WTC11 (cell line): ENCODE measurements at regions not wholly inside any gene's neighbourhood (a gene's known extent, or its start where the extent isn't known, plus 50 kb on each side); places are given as distances from the start of the nearest gene placed in this dataset.

ENCODE experiments used
- ATAC-seq: fragments of 200-7000 bp; cut with Tn5 transposase; 2 replicates; pipeline ENCODE4 v1.10.0; 2021; ENCODE audit warnings: mild to moderate bottlenecking, moderate library complexity
- CTCF ChIA-PET: fragments of 300-600 bp; sonication (Branson Sonifier 250); formaldehyde crosslinking; loops from one replicate; lab custom pipeline; 2021; ENCODE audit warnings: antibody characterized with exemption; lab: Charles Lee
- POLR2A ChIA-PET: fragments of 350-600 bp; sonication (Branson Sonifier 250); formaldehyde crosslinking; loops from one replicate; lab custom pipeline; 2021; ENCODE audit warnings: antibody characterized with exemption; lab: Charles Lee
- DNase-seq: peaks from one replicate; pipeline ENCODE4 v3.0.0; 2021; ENCODE audit warnings: low spot score
- H3K27ac Mint-ChIP-seq: 2 replicates; pipeline ENCODE4 v1.8.0; 2021; ENCODE audit warnings: mixed read lengths
- H3K27me3 Mint-ChIP-seq: 2 replicates; pipeline ENCODE4 v1.8.0; 2021; ENCODE audit warnings: low read depth, mild to moderate bottlenecking, moderate library complexity, mixed read lengths
- H3K36me3 Mint-ChIP-seq: 2 replicates; pipeline ENCODE4 v1.8.0; 2021; ENCODE audit warnings: mixed read lengths
- H3K4me1 Mint-ChIP-seq: 2 replicates; pipeline ENCODE4 v1.8.0; 2022; ENCODE audit warnings: mixed read lengths
- H3K4me3 Mint-ChIP-seq: 2 replicates; pipeline ENCODE4 v1.8.0; 2021; ENCODE audit warnings: mild to moderate bottlenecking, moderate library complexity, mixed read lengths
- H3K9me3 Mint-ChIP-seq: 2 replicates; pipeline ENCODE4 v1.8.0; 2021; ENCODE audit warnings: mixed read lengths
- CBFB ChIP-seq: sonication (generic); formaldehyde crosslinking; IDR thresholded peaks from 2 replicates; pipeline ENCODE4 v1.8.1; 2022; ENCODE audit warnings: mild to moderate bottlenecking, low read depth, missing genetic modification reagents
- E2F4 ChIP-seq: sonication (generic); formaldehyde crosslinking; IDR thresholded peaks from 2 replicates; pipeline ENCODE4 v1.8.1; 2022; ENCODE audit warnings: low read depth, mild to moderate bottlenecking, moderate library complexity, missing genetic modification reagents, borderline replicate concordance
- FOXP4 ChIP-seq: sonication (generic); formaldehyde crosslinking; IDR thresholded peaks from 2 replicates; pipeline ENCODE4 v1.8.0; 2022; ENCODE audit warnings: mild to moderate bottlenecking, missing genetic modification reagents
- GRHL2 ChIP-seq: fragments of 250-450 bp; sonication (Bioruptor Pico); IDR thresholded peaks from 2 replicates; pipeline ENCODE4 v1.8.0; 2022; ENCODE audit warnings: mild to moderate bottlenecking, moderate library complexity; ENCODE audit not compliant: insufficient replicate concordance, severe bottlenecking
- MYBL2 ChIP-seq: sonication (generic); formaldehyde crosslinking; IDR thresholded peaks from 2 replicates; pipeline ENCODE4 v1.8.1; 2023; ENCODE audit warnings: mild to moderate bottlenecking, moderate library complexity, missing genetic modification reagents
- PRDM15 ChIP-seq: sonication (generic); formaldehyde crosslinking; IDR thresholded peaks from 2 replicates; pipeline ENCODE4 v1.8.0; 2022; ENCODE audit warnings: missing genetic modification reagents
- PREB ChIP-seq: sonication (generic); formaldehyde crosslinking; IDR thresholded peaks from 2 replicates; pipeline ENCODE4 v1.8.1; 2022; ENCODE audit warnings: mild to moderate bottlenecking, missing genetic modification reagents, moderate library complexity, borderline replicate concordance
- SMAD4 ChIP-seq: sonication (generic); formaldehyde crosslinking; IDR thresholded peaks from 2 replicates; pipeline ENCODE4 v1.8.0; 2022; ENCODE audit warnings: mild to moderate bottlenecking, missing genetic modification reagents
- SP1 ChIP-seq: sonication (generic); formaldehyde crosslinking; conservative IDR thresholded peaks from 2 replicates; pipeline ENCODE4 v1.8.1; 2022; ENCODE audit warnings: missing genetic modification reagents
- STAT6 ChIP-seq: sonication (generic); formaldehyde crosslinking; conservative IDR thresholded peaks from 2 replicates; pipeline ENCODE4 v1.8.1; 2023; ENCODE audit warnings: mild to moderate bottlenecking, low read depth, missing genetic modification reagents, moderate library complexity
- TEAD4 ChIP-seq: sonication (generic); formaldehyde crosslinking; IDR thresholded peaks from 2 replicates; pipeline ENCODE4 v1.8.0; 2022; ENCODE audit warnings: mild to moderate bottlenecking, missing genetic modification reagents
- ZBTB21 ChIP-seq: sonication (generic); formaldehyde crosslinking; IDR thresholded peaks from 2 replicates; pipeline ENCODE4 v1.8.1; 2023; ENCODE audit warnings: mild to moderate bottlenecking, missing genetic modification reagents, borderline replicate concordance
- ZNF138 ChIP-seq: sonication (generic); formaldehyde crosslinking; conservative IDR thresholded peaks from 2 replicates; pipeline ENCODE4 v1.8.1; 2022; ENCODE audit warnings: mild to moderate bottlenecking, moderate library complexity, missing genetic modification reagents
- ZNF232 ChIP-seq: sonication (generic); formaldehyde crosslinking; IDR thresholded peaks from 2 replicates; pipeline ENCODE4 v1.8.0; 2022; ENCODE audit warnings: mild to moderate bottlenecking, missing genetic modification reagents
- ZSCAN18 ChIP-seq: fragments of 250-450 bp; sonication (Bioruptor Pico); IDR thresholded peaks from 2 replicates; pipeline ENCODE4 v2.1.2; 2022; ENCODE audit warnings: mild to moderate bottlenecking, moderate library complexity

- TF ChIP-seq E2F4 (CRISPR knock-in tag) (no peak), MYBL2 (CRISPR knock-in tag) (no peak)
- TF ChIP-seq, all 79 proteins: peak for 0
These were observed 322.1 kb downstream of the PYDC2 start (continued) for GRCh38 chr3:191783024-191783423.

- ATAC-seq = no peak
- TF ChIP-seq CBFB (CRISPR knock-in tag) (no peak), ZNF138 (CRISPR knock-in tag) (no peak), FOXP4 (no peak), ZBTB21 (CRISPR knock-in tag) (no peak)
- H3K4me1 Mint-ChIP-seq = no peaks in the 10 kb centered on the region
- peaks cover 58% of the 10 kb centered on the region for H3K9me3 Mint-ChIP-seq
- DNase-seq = no peak
- H3K4me3 Mint-ChIP-seq = no peak overlapping the region
- no peak overlapping the region for H3K27ac Mint-ChIP-seq
- H3K36me3 Mint-ChIP-seq = peaks cover 29% of the 10 kb centered on the region
- H3K27me3 Mint-ChIP-seq = no peaks in the 10 kb centered on the region
- POLR2A ChIA-PET = no interaction called here
- CTCF ChIA-PET = no interaction called here
These were observed 330.0 kb downstream of the PYDC2 start for GRCh38 chr3:191790934-191791333.

GRCh38 chr3:191792580-191792979 is 331.6 kb downstream of the PYDC2 start:
- peaks cover 29% of the 10 kb centered on the region for H3K36me3 Mint-ChIP-seq
- H3K27ac Mint-ChIP-seq = no peak overlapping the region
- ChIA-PET POLR2A (no interaction called here), CTCF (no interaction called here)
- H3K4me3 Mint-ChIP-seq = no peak overlapping the region
- no peaks in the 10 kb centered on the region for H3K4me1 Mint-ChIP-seq
- ATAC-seq (no peak), DNase-seq (no peak)
- H3K27me3 Mint-ChIP-seq = no peaks in the 10 kb centered on the region
- peaks cover 57% of the 10 kb centered on the region for H3K9me3 Mint-ChIP-seq
- TF ChIP-seq PREB (CRISPR knock-in tag) (no peak), ZSCAN18 (CRISPR knock-in tag) (no peak), TEAD4 (CRISPR knock-in tag) (no peak), SMAD4 (CRISPR knock-in tag) (no peak), GRHL2 (CRISPR knock-in tag) (no peak), PRDM15 (CRISPR knock-in tag) (no peak), ZNF232 (CRISPR knock-in tag) (no peak), STAT6 (no peak), SP1 (CRISPR knock-in tag) (no peak)
